ENCODE measurements at regions not wholly inside any gene's neighbourhood (a gene's known extent, or its start where the extent isn't known, plus 50 kb on each side); places are given as distances from the start of the nearest gene placed in this dataset.
"Not testable (repeated sequence)": the region's sequence is repeated elsewhere in the genome, so short reads cannot be mapped to it uniquely, and the experiment has no call there.

GRCh38 chr10:61049386-61049785, 105.4 kb upstream of the RHOBTB1 start:
- no peak for DNase-seq (ENCODE audit: low spot score)
- H3K4me1 ChIP-seq (ENCODE audit: control insufficient read depth in 2 of 2, insufficient read depth in 1 of 2, low read depth in 1 of 2, low read length in 2 of 2), result no peaks in the 10 kb centered on the region
- H3K23ac ChIP-seq (ENCODE audit: low read depth, low read length, poor library complexity), result no peak overlapping the region
- no peak overlapping the region for H2BK15ac ChIP-seq (ENCODE audit: low read length)
- H3K36me3 ChIP-seq (replicated peaks in 1 of 2; ENCODE audit: control insufficient read depth in 2 of 2, insufficient read depth in 2 of 2, low read length in 2 of 2), result no peaks in the 10 kb centered on the region
- H3K4ac ChIP-seq (ENCODE audit: low read length), result no peak overlapping the region
- H2BK5ac ChIP-seq (ENCODE audit: low read length), result no peak overlapping the region
- no peaks in the 10 kb centered on the region for H3K27me3 ChIP-seq (ENCODE audit: control insufficient read depth in 3 of 3, insufficient read depth in 3 of 3, low read depth in 1 of 3, low read length in 3 of 3)
- no peak overlapping the region for H4K8ac ChIP-seq (ENCODE audit: low read depth, low read length)
- H3K9ac ChIP-seq (ENCODE audit: low read depth, low read length, poor library complexity), result no peak overlapping the region
- no peaks in the 10 kb centered on the region for H3K79me1 ChIP-seq (ENCODE audit: low read depth, low read length)
- no CpG with 5 or more reads among the region's 2 CpGs for WGBS, 2 donors (ENCODE audit: extremely low coverage in 2 of 2, insufficient read length in 2 of 2, insufficient replicate concordance in 1 of 2)
- no peak overlapping the region for H2BK120ac ChIP-seq (ENCODE audit: low read depth, low read length)
- H4K91ac ChIP-seq (ENCODE audit: low read depth, low read length, poor library complexity), result no peak overlapping the region
- no peak overlapping the region for H2AFZ ChIP-seq (ENCODE audit: low read length)
- no peaks in the 10 kb centered on the region for H3K9me3 ChIP-seq (replicated peaks in 1 of 2; ENCODE audit: control insufficient read depth in 2 of 2, insufficient read depth in 1 of 2, low read depth in 1 of 2, low read length in 2 of 2)
- no peak overlapping the region for H3K4me2 ChIP-seq (ENCODE audit: insufficient read depth, low read length, poor library complexity, severe bottlenecking)
- H3K4me3 ChIP-seq (ENCODE audit: low read length in 2 of 2), result no peak overlapping the region
- H3K27ac ChIP-seq (replicated peaks; ENCODE audit: low read length), result no peak overlapping the region
- H2AK5ac ChIP-seq (ENCODE audit: low read depth, low read length), result no peak overlapping the region
- H3K14ac ChIP-seq (ENCODE audit: low read length), result no peak overlapping the region
- no peak overlapping the region for H2BK12ac ChIP-seq (ENCODE audit: low read length)
- no peak overlapping the region for H3K18ac ChIP-seq (ENCODE audit: low read length)

GRCh38 chr10:61047788-61048560, 104.0 kb upstream of the RHOBTB1 start:
- no peak overlapping the region for H3K4me2 ChIP-seq (ENCODE audit: insufficient read depth, low read length, poor library complexity, severe bottlenecking)
- no peak overlapping the region for H3K23ac ChIP-seq (ENCODE audit: low read depth, low read length, poor library complexity)
- no CpG with 5 or more reads among the region's 8 CpGs for WGBS, 2 donors (ENCODE audit: extremely low coverage in 2 of 2, insufficient read length in 2 of 2, insufficient replicate concordance in 1 of 2)

GRCh38 chr10:61047081-61047480, 103.1 kb upstream of the RHOBTB1 start:
- no CpG with 5 or more reads among the region's 5 CpGs for WGBS, 2 donors (ENCODE audit: extremely low coverage in 2 of 2, insufficient read length in 2 of 2, insufficient replicate concordance in 1 of 2)
- no peak overlapping the region for H2AFZ ChIP-seq (ENCODE audit: low read length)
- H4K91ac ChIP-seq (ENCODE audit: low read depth, low read length, poor library complexity), result no peak overlapping the region
- H3K14ac ChIP-seq (ENCODE audit: low read length), result no peak overlapping the region
- no peaks in the 10 kb centered on the region for H3K36me3 ChIP-seq (replicated peaks in 1 of 2; ENCODE audit: control insufficient read depth in 2 of 2, insufficient read depth in 2 of 2, low read length in 2 of 2)
- H4K8ac ChIP-seq (ENCODE audit: low read depth, low read length), result no peak overlapping the region
- no peak overlapping the region for H2BK12ac ChIP-seq (ENCODE audit: low read length)
- no peak overlapping the region for H3K18ac ChIP-seq (ENCODE audit: low read length)
- no peaks in the 10 kb centered on the region for H3K4me1 ChIP-seq (ENCODE audit: control insufficient read depth in 2 of 2, insufficient read depth in 1 of 2, low read depth in 1 of 2, low read length in 2 of 2)
- no peaks in the 10 kb centered on the region for H3K9me3 ChIP-seq (replicated peaks in 1 of 2; ENCODE audit: control insufficient read depth in 2 of 2, insufficient read depth in 1 of 2, low read depth in 1 of 2, low read length in 2 of 2)
- H2BK15ac ChIP-seq (ENCODE audit: low read length), result no peak overlapping the region
- no peak overlapping the region for H3K23ac ChIP-seq (ENCODE audit: low read depth, low read length, poor library complexity)
- H3K27ac ChIP-seq (replicated peaks; ENCODE audit: low read length), result no peak overlapping the region
- no peak overlapping the region for H2BK120ac ChIP-seq (ENCODE audit: low read depth, low read length)
- H3K4ac ChIP-seq (ENCODE audit: low read length), result no peak overlapping the region
- H3K27me3 ChIP-seq (ENCODE audit: control insufficient read depth in 3 of 3, insufficient read depth in 3 of 3, low read depth in 1 of 3, low read length in 3 of 3), result no peaks in the 10 kb centered on the region
- H3K79me1 ChIP-seq (ENCODE audit: low read depth, low read length), result no peaks in the 10 kb centered on the region
- DNase-seq (ENCODE audit: low spot score), result no peak
- H2BK5ac ChIP-seq (ENCODE audit: low read length), result no peak overlapping the region
- H2AK5ac ChIP-seq (ENCODE audit: low read depth, low read length), result no peak overlapping the region
- H3K4me2 ChIP-seq (ENCODE audit: insufficient read depth, low read length, poor library complexity, severe bottlenecking), result no peak overlapping the region
- H3K9ac ChIP-seq (ENCODE audit: low read depth, low read length, poor library complexity), result no peak overlapping the region
- no peak overlapping the region for H3K4me3 ChIP-seq (ENCODE audit: low read length in 2 of 2)

More at GRCh38 chr10:61047788-61048560, 104.0 kb upstream of the RHOBTB1 start:
- H4K8ac ChIP-seq (ENCODE audit: low read depth, low read length), result no peak overlapping the region
- H2BK120ac ChIP-seq (ENCODE audit: low read depth, low read length), result no peak overlapping the region
- H3K4ac ChIP-seq (ENCODE audit: low read length), result no peak overlapping the region
- no peaks in the 10 kb centered on the region for H3K36me3 ChIP-seq (replicated peaks in 1 of 2; ENCODE audit: control insufficient read depth in 2 of 2, insufficient read depth in 2 of 2, low read length in 2 of 2)
- H3K79me1 ChIP-seq (ENCODE audit: low read depth, low read length), result no peaks in the 10 kb centered on the region
- H3K4me3 ChIP-seq (ENCODE audit: low read length in 2 of 2), result no peak overlapping the region
- no peak overlapping the region for H2AFZ ChIP-seq (ENCODE audit: low read length)
- H3K27ac ChIP-seq (replicated peaks; ENCODE audit: low read length), result no peak overlapping the region
- no peak overlapping the region for H3K9ac ChIP-seq (ENCODE audit: low read depth, low read length, poor library complexity)
- no peak overlapping the region for H2BK5ac ChIP-seq (ENCODE audit: low read length)
- no peak overlapping the region for H2BK15ac ChIP-seq (ENCODE audit: low read length)
- H2AK5ac ChIP-seq (ENCODE audit: low read depth, low read length), result no peak overlapping the region
- H3K14ac ChIP-seq (ENCODE audit: low read length), result no peak overlapping the region
- no peaks in the 10 kb centered on the region for H3K9me3 ChIP-seq (replicated peaks in 1 of 2; ENCODE audit: control insufficient read depth in 2 of 2, insufficient read depth in 1 of 2, low read depth in 1 of 2, low read length in 2 of 2)
- H3K4me1 ChIP-seq (ENCODE audit: control insufficient read depth in 2 of 2, insufficient read depth in 1 of 2, low read depth in 1 of 2, low read length in 2 of 2), result no peaks in the 10 kb centered on the region
- no peak overlapping the region for H4K91ac ChIP-seq (ENCODE audit: low read depth, low read length, poor library complexity)
- H2BK12ac ChIP-seq (ENCODE audit: low read length), result no peak overlapping the region
- H3K18ac ChIP-seq (ENCODE audit: low read length), result no peak overlapping the region
- no peaks in the 10 kb centered on the region for H3K27me3 ChIP-seq (ENCODE audit: control insufficient read depth in 3 of 3, insufficient read depth in 3 of 3, low read depth in 1 of 3, low read length in 3 of 3)
- DNase-seq (ENCODE audit: low spot score), result no peak

- not testable (repeated sequence) for H3K4me3 ChIP-seq (ENCODE audit: low read length in 2 of 2); H4K8ac ChIP-seq (ENCODE audit: low read depth, low read length); H3K18ac ChIP-seq (ENCODE audit: low read length); H3K14ac ChIP-seq (ENCODE audit: low read length); H2BK12ac ChIP-seq (ENCODE audit: low read length); H2BK5ac ChIP-seq (ENCODE audit: low read length); DNase-seq (ENCODE audit: low spot score); H3K9ac ChIP-seq (ENCODE audit: low read depth, low read length, poor library complexity); H3K27ac ChIP-seq (replicated peaks; ENCODE audit: low read length); H3K4ac ChIP-seq (ENCODE audit: low read length); H3K4me2 ChIP-seq (ENCODE audit: insufficient read depth, low read length, poor library complexity, severe bottlenecking); H4K91ac ChIP-seq (ENCODE audit: low read depth, low read length, poor library complexity); H2BK120ac ChIP-seq (ENCODE audit: low read depth, low read length); H3K9me3 ChIP-seq (replicated peaks in 1 of 2; ENCODE audit: control insufficient read depth in 2 of 2, insufficient read depth in 1 of 2, low read depth in 1 of 2, low read length in 2 of 2); H3K36me3 ChIP-seq (replicated peaks in 1 of 2; ENCODE audit: control insufficient read depth in 2 of 2, insufficient read depth in 2 of 2, low read length in 2 of 2); H2BK15ac ChIP-seq (ENCODE audit: low read length); H3K27me3 ChIP-seq (ENCODE audit: control insufficient read depth in 3 of 3, insufficient read depth in 3 of 3, low read depth in 1 of 3, low read length in 3 of 3); H3K4me1 ChIP-seq (ENCODE audit: control insufficient read depth in 2 of 2, insufficient read depth in 1 of 2, low read depth in 1 of 2, low read length in 2 of 2); H3K23ac ChIP-seq (ENCODE audit: low read depth, low read length, poor library complexity); H3K79me1 ChIP-seq (ENCODE audit: low read depth, low read length); H2AK5ac ChIP-seq (ENCODE audit: low read depth, low read length); H2AFZ ChIP-seq (ENCODE audit: low read length)
- WGBS, 2 donors (ENCODE audit: extremely low coverage in 2 of 2, insufficient read length in 2 of 2, insufficient replicate concordance in 1 of 2), result no CpG with 5 or more reads among the region's 5 CpGs
Measured at GRCh38 chr10:61045480-61045879, 101.5 kb upstream of the RHOBTB1 start.
